Colonic mucosa (tissue), 4 donors: ENCODE measurements at regions not wholly inside any gene's neighbourhood (a gene's known extent, or its start where the extent isn't known, plus 50 kb on each side); places are given as distances from the start of the nearest gene placed in this dataset.
"Not testable (repeated sequence)": the region's sequence is repeated elsewhere in the genome, so short reads cannot be mapped to it uniquely, and the experiment has no call there.

Experiments
- DNase-seq: peaks from one replicate; pipeline ENCODE4 v3.0.0-alpha.2; 2020
- H3K27ac ChIP-seq: fragments of 200-600 bp; one replicate; pipeline ENCODE4 v1.8.0; 2021
- H3K27me3 ChIP-seq: fragments of 200-600 bp; one replicate; pipeline ENCODE4 v1.8.0; 2021
- H3K36me3 ChIP-seq: fragments of 200-600 bp; one replicate; pipeline ENCODE4 v1.8.0; 2021
- H3K4me1 ChIP-seq: fragments of 200-600 bp; one replicate; pipeline ENCODE4 v1.8.0; 2021; ENCODE audit warnings: mild to moderate bottlenecking
- H3K4me3 ChIP-seq: fragments of 200-600 bp; one replicate; pipeline ENCODE4 v1.8.0; 2021
- H3K9ac ChIP-seq, 2 donors: one replicate each; pipeline ENCODE4 v1.7.0; 2013; ENCODE audit warnings: control low read depth in 2 of 2, low read depth in 2 of 2, low read length in 2 of 2
- H3K9me3 ChIP-seq: fragments of 200-600 bp; one replicate; pipeline ENCODE4 v1.8.0; 2021
- CTCF ChIP-seq: fragments of 200-600 bp; IDR thresholded peaks from one replicate; pipeline ENCODE4 v1.8.0; 2022; ENCODE audit warnings: antibody characterized with exemption, mild to moderate bottlenecking
- intact Hi-C: fragments of 100-400 bp; cut with DNase I; formaldehyde crosslinking; loops from one replicate; pipeline ENCODE4 v1.14.1; 2022
- donor health status: healthy.
- donor health status: DM: no; HTN: no; CAD: no.
- donor health status: DM: no; HTN: no; CAD: no.

DNA sequence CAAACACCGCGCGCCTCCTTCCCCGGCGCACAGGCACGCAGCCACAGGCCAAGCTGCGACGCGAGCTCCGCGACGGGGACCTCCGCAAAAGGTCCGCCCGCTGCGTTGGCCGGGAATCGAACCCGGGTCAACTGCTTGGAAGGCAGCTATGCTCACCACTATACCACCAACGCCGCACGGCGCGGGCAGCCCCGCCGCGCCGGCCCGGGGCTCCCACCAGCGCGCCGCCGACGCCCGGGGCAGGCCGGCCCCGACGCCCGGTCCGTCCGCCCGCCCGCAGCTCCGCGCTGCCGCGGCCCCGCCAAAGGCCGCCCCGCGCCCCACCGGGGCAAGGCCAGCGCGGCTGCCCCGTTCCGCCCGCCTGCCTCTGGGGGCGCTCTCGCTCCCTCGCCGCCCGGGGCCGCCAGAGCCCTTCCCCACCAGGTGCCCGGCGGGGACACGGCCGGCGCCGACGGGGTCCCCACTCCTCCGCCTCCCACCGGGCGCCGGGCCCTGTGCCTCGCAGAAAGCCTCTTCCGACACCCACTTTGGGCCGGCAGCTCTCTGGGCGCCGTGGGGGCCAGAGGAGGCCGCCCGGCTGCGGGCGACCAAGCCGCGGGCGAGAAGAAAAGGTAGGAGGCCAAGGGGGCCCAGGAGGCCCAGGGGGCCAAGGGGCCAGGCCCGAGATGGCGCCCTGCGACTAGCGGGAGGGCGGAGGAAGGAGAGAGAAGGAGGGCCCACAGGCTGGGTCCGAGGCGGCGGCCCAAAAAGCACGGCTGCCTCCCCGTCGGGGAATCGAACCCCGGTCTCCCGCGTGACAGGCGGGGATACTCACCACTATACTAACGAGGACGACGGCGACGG lies 50.2 kb upstream of the FCGR2A start:
- H3K9ac ChIP-seq, intact Hi-C loops, H3K9me3 ChIP-seq: not testable (repeated sequence)

GRCh38 chr1:161453950-161454864 lies 51.0 kb upstream of the FCGR2A start:
- H3K9me3 ChIP-seq, H3K36me3 ChIP-seq, H3K9ac ChIP-seq, H3K27ac ChIP-seq, H3K27me3 ChIP-seq, H3K4me1 ChIP-seq, DNase-seq, H3K4me3 ChIP-seq, intact Hi-C loops: not testable (repeated sequence)

More for the DNA sequence above, 50.2 kb upstream of the FCGR2A start:
- not testable (repeated sequence) for DNase-seq, H3K27ac ChIP-seq, H3K27me3 ChIP-seq, H3K4me3 ChIP-seq, H3K4me1 ChIP-seq, H3K36me3 ChIP-seq

GRCh38 chr1:161451698-161452348 lies 53.4 kb upstream of the FCGR2A start:
- H3K9me3 ChIP-seq, H3K9ac ChIP-seq, H3K27ac ChIP-seq, H3K4me1 ChIP-seq, H3K36me3 ChIP-seq, H3K27me3 ChIP-seq, H3K4me3 ChIP-seq, intact Hi-C loops, DNase-seq: not testable (repeated sequence)

- H3K4me1 ChIP-seq, H3K27ac ChIP-seq, intact Hi-C loops, DNase-seq, H3K27me3 ChIP-seq, H3K9ac ChIP-seq, H3K9me3 ChIP-seq, H3K4me3 ChIP-seq, H3K36me3 ChIP-seq: not testable (repeated sequence)
These were observed 57.4 kb upstream of the FCGR2A start for GRCh38 chr1:161447760-161448332.

DNA sequence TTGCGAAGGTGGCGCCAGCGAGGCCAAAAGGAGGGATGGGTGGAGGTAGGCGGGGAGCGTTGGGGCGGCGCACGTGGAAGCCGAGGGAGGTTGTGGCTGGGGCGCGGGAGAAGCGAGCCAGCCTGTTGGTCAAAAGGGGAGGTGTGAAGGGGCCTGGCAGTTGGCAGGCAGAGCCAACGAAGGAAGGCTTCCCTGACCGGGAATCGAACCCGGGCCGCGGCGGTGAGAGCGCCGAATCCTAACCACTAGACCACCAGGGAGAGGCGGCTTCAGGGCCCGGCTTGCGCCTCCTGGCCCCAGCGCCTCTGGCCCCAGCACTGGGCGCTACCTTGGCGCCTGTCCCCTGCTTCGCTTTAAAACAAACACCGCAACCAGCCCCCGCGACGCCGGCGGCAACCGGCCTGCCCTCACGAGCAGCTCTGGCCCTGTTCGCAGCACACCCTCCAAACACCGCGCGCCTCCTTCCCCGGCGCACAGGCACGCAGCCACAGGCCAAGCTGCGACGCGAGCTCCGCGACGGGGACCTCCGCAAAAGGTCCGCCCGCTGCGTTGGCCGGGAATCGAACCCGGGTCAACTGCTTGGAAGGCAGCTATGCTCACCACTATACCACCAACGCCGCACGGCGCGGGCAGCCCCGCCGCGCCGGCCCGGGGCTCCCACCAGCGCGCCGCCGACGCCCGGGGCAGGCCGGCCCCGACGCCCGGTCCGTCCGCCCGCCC lies 58.1 kb upstream of the FCGR2A start:
- intact Hi-C loops, H3K4me1 ChIP-seq, H3K4me3 ChIP-seq, DNase-seq, H3K9me3 ChIP-seq, H3K36me3 ChIP-seq, H3K27me3 ChIP-seq, H3K9ac ChIP-seq, H3K27ac ChIP-seq: not testable (repeated sequence)

DNA sequence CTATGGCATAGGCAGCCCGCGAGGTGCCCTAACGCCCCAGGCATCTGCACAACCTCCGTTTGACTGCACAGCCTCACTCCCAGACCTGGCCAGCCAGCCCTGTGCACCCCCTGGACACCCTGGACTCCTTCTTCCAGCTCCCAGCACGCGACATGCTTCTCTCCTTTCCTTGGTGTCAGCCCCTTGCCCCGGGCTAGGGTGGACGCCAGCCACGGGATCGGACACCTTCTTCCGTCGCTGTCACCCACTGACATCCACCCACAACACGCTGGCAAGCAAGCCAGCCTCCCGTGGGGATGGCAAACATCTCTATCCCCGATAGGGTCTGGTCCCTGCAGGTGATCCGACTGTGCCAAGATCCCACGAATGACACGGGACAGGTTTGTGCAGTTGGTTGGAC lies 60.5 kb upstream of the FCGR2A start:
- H3K27me3 ChIP-seq, H3K9ac ChIP-seq, H3K36me3 ChIP-seq, H3K4me3 ChIP-seq, H3K27ac ChIP-seq, intact Hi-C loops, H3K4me1 ChIP-seq, H3K9me3 ChIP-seq: not testable (repeated sequence)
- DNase-seq: peak; percentile 32

DNA sequence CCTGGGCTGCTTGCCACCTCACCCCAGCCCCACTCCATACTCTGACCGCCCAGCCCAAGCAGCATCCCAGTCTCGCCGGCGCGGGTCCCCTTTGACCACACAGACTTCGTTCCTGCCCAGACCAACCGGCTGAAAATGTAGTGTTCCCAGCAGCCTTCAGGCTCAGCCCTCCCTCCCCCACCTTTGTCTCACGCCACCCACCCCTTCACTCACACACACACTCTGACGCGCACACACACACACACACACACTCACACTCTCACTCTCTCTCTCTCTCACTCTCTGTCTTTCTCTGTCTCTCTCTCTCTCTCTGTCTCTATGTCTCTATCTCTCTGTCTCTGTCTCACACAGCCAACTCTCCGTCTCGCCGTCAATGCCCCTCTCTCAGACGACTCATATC lies 61.0 kb upstream of the FCGR2A start:
- H3K4me1 ChIP-seq, intact Hi-C loops, H3K36me3 ChIP-seq, H3K27ac ChIP-seq, H3K27me3 ChIP-seq, DNase-seq, H3K9me3 ChIP-seq, H3K4me3 ChIP-seq, H3K9ac ChIP-seq: not testable (repeated sequence)

GRCh38 chr1:161440312-161440894 lies 64.9 kb upstream of the FCGR2A start:
- Histone ChIP-seq H3K9me3 (no peaks in the 10 kb centered on the region), H3K27me3 (no peaks in the 10 kb centered on the region), H3K9ac (peak overlapping the region in 1 of 2 donors; percentile 66), H3K27ac (no peak overlapping the region), H3K36me3 (no peaks in the 10 kb centered on the region), H3K4me3 (peak overlapping the region; percentile 61), H3K4me1 (no peaks in the 10 kb centered on the region)
- peak; percentile 28 for TF ChIP-seq CTCF
- peak; percentile 68 for DNase-seq
- intact Hi-C loops: no loop called here
